ENCODE measurements at regions not wholly inside any gene's neighbourhood (a gene's known extent, or its start where the extent isn't known, plus 50 kb on each side); places are given as distances from the start of the nearest gene placed in this dataset.

GRCh38 chr4:3343358-3343757, 50.5 kb downstream of the RGS12 start:
- no peak for TF ChIP-seq CTCF (IDR thresholded peaks at IDR 0.05; ENCODE audit: extremely low read depth, missing control alignments)
- DNase-seq (ENCODE audit: low spot score) = no peak

- no peak for DNase-seq (ENCODE audit: low spot score)
- no peak for TF ChIP-seq CTCF (IDR thresholded peaks at IDR 0.05; ENCODE audit: extremely low read depth, missing control alignments)
Observed at GRCh38 chr4:3344104-3344503, 51.3 kb downstream of the RGS12 start.

DNA sequence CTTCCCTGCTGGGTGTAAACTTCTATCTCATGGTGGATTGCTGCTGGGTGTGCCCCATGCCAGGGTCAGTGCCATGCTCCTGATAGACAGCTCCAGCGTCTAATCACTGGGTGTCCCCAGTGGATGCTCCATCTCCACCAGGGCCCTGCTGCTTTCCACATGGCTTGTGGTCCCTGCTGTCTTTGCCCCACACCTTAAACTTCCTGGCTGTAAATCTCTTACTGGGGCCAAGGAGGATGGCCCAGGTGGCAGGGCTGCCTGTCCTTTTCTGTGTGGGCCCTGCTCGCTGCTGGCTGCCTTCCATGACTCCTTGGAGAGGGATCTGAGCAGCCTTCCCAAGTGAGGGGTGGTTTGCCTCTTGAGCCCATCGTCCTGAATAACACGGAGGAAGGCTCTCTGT, 51.8 kb downstream of the RGS12 start:
- no peak for TF ChIP-seq CTCF (IDR thresholded peaks at IDR 0.05; ENCODE audit: extremely low read depth, missing control alignments)
- no peak for DNase-seq (ENCODE audit: low spot score)

DNA sequence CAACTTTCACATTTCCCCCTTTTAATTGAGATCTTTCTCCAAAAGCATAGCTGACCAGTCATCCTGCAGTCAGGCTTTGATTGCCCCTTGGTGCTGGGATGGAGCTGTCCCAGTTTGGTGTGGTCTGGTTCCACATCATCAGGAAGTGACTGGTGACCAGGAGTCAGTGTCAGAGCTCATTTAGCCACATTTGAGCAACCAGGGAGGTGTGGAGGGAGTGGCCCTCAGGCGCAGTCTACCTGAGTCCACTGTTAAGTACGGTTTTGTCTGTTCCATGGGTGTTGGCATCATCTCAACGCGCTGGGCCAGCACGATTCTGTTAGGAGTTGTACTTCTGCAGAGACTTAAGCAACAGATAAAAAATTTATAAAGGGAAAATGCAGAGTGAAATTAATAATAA, 52.6 kb downstream of the RGS12 start:
- no peak for TF ChIP-seq CTCF (IDR thresholded peaks at IDR 0.05; ENCODE audit: extremely low read depth, missing control alignments)
- no peak for DNase-seq (ENCODE audit: low spot score)

- peak; percentile 85 for DNase-seq (ENCODE audit: low spot score)
- peak; percentile 41 for TF ChIP-seq CTCF (IDR thresholded peaks at IDR 0.05; ENCODE audit: extremely low read depth, missing control alignments)
Observed at GRCh38 chr4:3346146-3346545, 53.3 kb downstream of the RGS12 start.

- no peak for DNase-seq (ENCODE audit: low spot score)
- no peak for TF ChIP-seq CTCF (IDR thresholded peaks at IDR 0.05; ENCODE audit: extremely low read depth, missing control alignments)
Observed at GRCh38 chr4:3347871-3348270, 55.0 kb downstream of the RGS12 start.

DNA sequence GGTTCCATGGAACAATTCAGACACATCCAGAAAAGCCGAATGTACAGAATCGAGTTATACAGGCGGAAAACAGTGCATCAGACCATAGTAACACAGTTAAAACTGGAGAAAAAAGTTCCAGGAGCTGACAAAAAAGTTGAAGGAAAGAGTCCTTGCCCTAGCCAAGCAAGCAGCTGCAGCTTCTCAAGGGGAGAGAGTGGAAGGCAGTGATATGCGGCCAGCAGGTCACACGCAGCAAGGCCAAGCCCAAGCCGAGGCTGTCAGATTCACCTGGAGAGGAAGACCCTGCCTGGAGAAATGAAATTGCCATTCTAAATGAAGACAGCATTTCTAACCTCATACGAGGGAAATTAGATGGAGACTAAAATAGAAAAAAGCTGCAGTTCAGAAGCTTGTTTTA, 55.8 kb downstream of the RGS12 start:
- no peak for DNase-seq (ENCODE audit: low spot score)
- TF ChIP-seq CTCF (IDR thresholded peaks at IDR 0.05; ENCODE audit: extremely low read depth, missing control alignments) = no peak
